GM12872 (cell line): ENCODE measurements at regions not wholly inside any gene's neighbourhood (a gene's known extent, or its start where the extent isn't known, plus 50 kb on each side); places are given as distances from the start of the nearest gene placed in this dataset.

Experiments
- CTCF ChIP-seq: IDR thresholded peaks from 3 replicates; pipeline ENCODE4 v1.5.1; 2011; ENCODE audit warnings: low read depth, mild to moderate bottlenecking, low read length, moderate library complexity; ENCODE audit not compliant: insufficient read depth

- no peak for TF ChIP-seq CTCF
Measured at GRCh38 chr13:68390987-68391386, 1160.9 kb upstream of the PCDH9 start.

- TF ChIP-seq CTCF = no peak
Measured at GRCh38 chr13:68386808-68387207, 1156.7 kb upstream of the PCDH9 start.

- no peak for TF ChIP-seq CTCF
Measured at GRCh38 chr13:68380041-68380973, 1150.2 kb upstream of the PCDH9 start.

DNA sequence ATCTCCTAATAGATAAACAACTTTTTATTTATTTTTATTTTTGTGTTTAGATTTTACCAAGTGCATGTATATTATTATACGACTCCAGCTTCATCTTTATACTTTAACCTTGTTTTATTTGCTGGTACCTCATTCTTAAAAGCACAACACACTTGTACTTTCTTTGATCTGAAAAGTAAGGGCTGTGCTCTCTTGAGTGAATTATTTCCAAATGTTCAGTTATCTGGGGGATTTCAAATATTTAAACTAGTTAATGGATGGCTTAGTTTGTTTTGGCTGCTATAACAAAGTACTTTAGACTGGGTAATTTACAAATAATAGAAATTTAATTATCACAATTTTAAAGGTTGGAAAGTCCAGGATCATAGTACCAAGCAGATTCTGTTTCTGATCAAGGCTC is 1148.2 kb upstream of the PCDH9 start:
- no peak for TF ChIP-seq CTCF

GRCh38 chr13:68375004-68375403 is 1144.9 kb upstream of the PCDH9 start:
- no peak for TF ChIP-seq CTCF

- TF ChIP-seq CTCF = no peak
Measured at GRCh38 chr13:68369739-68370138, 1139.6 kb upstream of the PCDH9 start.

- no peak for TF ChIP-seq CTCF
Measured at GRCh38 chr13:68368922-68369321, 1138.8 kb upstream of the PCDH9 start.
